ENCODE measurements at regions not wholly inside any gene's neighbourhood (a gene's known extent, or its start where the extent isn't known, plus 50 kb on each side); places are given as distances from the start of the nearest gene placed in this dataset.

- Histone ChIP-seq H3K27ac (ENCODE audit: insufficient read depth, low read length) (no peak overlapping the region), H2BK15ac (ENCODE audit: low read depth, low read length) (no peak overlapping the region), H2AK9ac (replicated peaks; ENCODE audit: low read depth, low read length, poor library complexity) (no peak overlapping the region), H3K9me3 (ENCODE audit: control insufficient read depth, insufficient read depth, low read length) (no peaks in the 10 kb centered on the region), H2AK5ac (ENCODE audit: low read depth, low read length) (no peak overlapping the region), H4K8ac (ENCODE audit: low read depth in 2 of 2, low read length in 2 of 2) (no peak overlapping the region), H3K56ac (ENCODE audit: extremely low read depth, insufficient read depth, low read length) (no peak overlapping the region), H3K14ac (replicated peaks; ENCODE audit: low read depth, low read length) (no peak overlapping the region), H2BK20ac (ENCODE audit: low read depth, low read length) (no peak overlapping the region), H3K9ac (ENCODE audit: low read depth, low read length) (no peak overlapping the region), H3K4me3 (ENCODE audit: insufficient read depth, low read depth, low read length) (no peak overlapping the region), H4K91ac (ENCODE audit: insufficient read depth, low read depth, low read length) (no peak overlapping the region), H3K36me3 (ENCODE audit: control insufficient read depth, insufficient read depth, low read length) (no peaks in the 10 kb centered on the region), H3K9me1 (ENCODE audit: insufficient read depth, low read length) (no peaks in the 10 kb centered on the region), H2BK5ac (ENCODE audit: low read depth, low read length, poor library complexity, severe bottlenecking) (no peak overlapping the region), H3K4me1 (ENCODE audit: control insufficient read depth, insufficient read depth, low read length) (no peaks in the 10 kb centered on the region), H4K5ac (ENCODE audit: low read depth, low read length) (no peak overlapping the region), H3K79me1 (ENCODE audit: low read depth in 1 of 2, low read length in 2 of 2) (no peaks in the 10 kb centered on the region), H3K4me2 (ENCODE audit: low read depth, low read length) (no peak overlapping the region), H4K20me1 (ENCODE audit: insufficient read depth, low read length) (no peaks in the 10 kb centered on the region), H3K4ac (ENCODE audit: low read depth, low read length) (no peak overlapping the region), H3K18ac (ENCODE audit: low read depth, low read length) (no peak overlapping the region), H3K27me3 (ENCODE audit: control insufficient read depth, insufficient read depth, low read length) (peaks cover 5% of the 10 kb centered on the region; the same call in 1 of the 2 replicates), H3K23ac (ENCODE audit: low read depth, low read length) (no peak overlapping the region), H2AFZ (replicated peaks; ENCODE audit: low read length, poor library complexity) (no peak overlapping the region), H2BK120ac (ENCODE audit: low read depth, low read length) (no peak overlapping the region)
- no TSS peak for BruUV-seq (replicated peaks)
- TF ChIP-seq RAD21 (IDR thresholded peaks at IDR 0.05; ENCODE audit: low read length) (peak; percentile 62), SMC3 (IDR thresholded peaks at IDR 0.05; ENCODE audit: low read depth, low read length) (peak; percentile 59), MAZ (IDR thresholded peaks at IDR 0.05; ENCODE audit: borderline replicate concordance, low read depth, low read length) (no peak), CTCF (conservative IDR thresholded peaks at IDR 0.05; ENCODE audit: low read depth, low read length) (peak; percentile 68), MAFK (IDR thresholded peaks at IDR 0.05; ENCODE audit: low read depth, low read length) (no peak; the same call in 1 of the 2 replicates)
- ChIA-PET POLR2A (ENCODE audit: unreplicated experiment) (no interaction called here), CTCF (interaction anchor here (0.6 to 1.2 kb wide), 11 partner anchors 9 to 719 kb away, joined by 3 to 6 read pairs (median 3); no protein-coding TSS in a partner anchor)
- intact Hi-C loops (cut with micrococcal nuclease) = loop anchor here (1.0 to 10.0 kb wide), 3 partner anchors 421 to 889 kb away; no protein-coding TSS in a partner anchor
- WGBS, 2 experiments (ENCODE audit: extremely low coverage in 2 of 2, insufficient read length in 1 of 2) = no CpG with 5 or more reads among the region's 2 CpGs
- peak; percentile 54 for DNase-seq
- ATAC-seq (ENCODE audit: low read depth) = peak; percentile 90
- in situ Hi-C loops (cut with MboI; ENCODE audit: low sequenced_read_pairs) = loop anchor here (10.0 kb wide), 2 partner anchors 179 to 889 kb away; no protein-coding TSS in a partner anchor
- dilution Hi-C loops (cut with HindIII; ENCODE audit: low sequenced_read_pairs, unreplicated experiment) = no loop called here
These were observed 234.3 kb upstream of the ANKH start for GRCh38 chr5:15105799-15106393.

Measured in IMR-90 (cell line).